ENCODE measurements at regions not wholly inside any gene's neighbourhood (a gene's known extent, or its start where the extent isn't known, plus 50 kb on each side); places are given as distances from the start of the nearest gene placed in this dataset.

DNA sequence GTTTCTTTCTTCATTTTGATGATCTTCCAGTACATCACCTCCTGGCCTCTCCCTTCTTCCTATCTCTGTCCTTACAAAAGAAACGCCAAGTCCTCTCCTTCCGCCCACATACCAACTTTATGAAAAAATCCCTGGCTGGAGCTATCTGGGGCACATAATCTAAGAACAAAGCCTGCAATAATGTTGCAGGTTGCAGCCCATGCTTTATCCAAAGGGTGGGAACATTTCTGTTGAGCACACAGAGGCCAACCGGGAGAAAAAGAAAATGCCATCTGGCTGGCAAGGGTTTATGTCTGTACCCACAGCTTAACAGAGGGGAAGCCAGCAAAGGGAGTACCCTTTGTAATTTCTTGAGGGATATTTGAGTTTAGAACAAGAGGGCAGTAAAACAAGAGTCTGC is 409.6 kb downstream of the SOX9 start:
- Histone ChIP-seq H3K4me3 (replicated peaks; ENCODE audit: low read depth, low read length) (no peak overlapping the region), H3K27me3 (replicated peaks; ENCODE audit: control insufficient read depth, insufficient read depth, low read length) (no peaks in the 10 kb centered on the region), H3K36me3 (ENCODE audit: control insufficient read depth, insufficient read depth, low read length) (no peaks in the 10 kb centered on the region)
- DNase-seq (ENCODE audit: extremely low read depth, insufficient read length): no peak
- TF ChIP-seq, protein P1, sequence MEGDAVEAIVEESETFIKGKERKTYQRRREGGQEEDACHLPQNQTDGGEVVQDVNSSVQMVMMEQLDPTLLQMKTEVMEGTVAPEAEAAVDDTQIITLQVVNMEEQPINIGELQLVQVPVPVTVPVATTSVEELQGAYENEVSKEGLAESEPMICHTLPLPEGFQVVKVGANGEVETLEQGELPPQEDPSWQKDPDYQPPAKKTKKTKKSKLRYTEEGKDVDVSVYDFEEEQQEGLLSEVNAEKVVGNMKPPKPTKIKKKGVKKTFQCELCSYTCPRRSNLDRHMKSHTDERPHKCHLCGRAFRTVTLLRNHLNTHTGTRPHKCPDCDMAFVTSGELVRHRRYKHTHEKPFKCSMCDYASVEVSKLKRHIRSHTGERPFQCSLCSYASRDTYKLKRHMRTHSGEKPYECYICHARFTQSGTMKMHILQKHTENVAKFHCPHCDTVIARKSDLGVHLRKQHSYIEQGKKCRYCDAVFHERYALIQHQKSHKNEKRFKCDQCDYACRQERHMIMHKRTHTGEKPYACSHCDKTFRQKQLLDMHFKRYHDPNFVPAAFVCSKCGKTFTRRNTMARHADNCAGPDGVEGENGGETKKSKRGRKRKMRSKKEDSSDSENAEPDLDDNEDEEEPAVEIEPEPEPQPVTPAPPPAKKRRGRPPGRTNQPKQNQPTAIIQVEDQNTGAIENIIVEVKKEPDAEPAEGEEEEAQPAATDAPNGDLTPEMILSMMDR (IDR thresholded peaks at IDR 0.05; ENCODE audit: insufficient read depth, low read length, poor library complexity, severe bottlenecking): no peak

- H3K27me3 ChIP-seq (replicated peaks; ENCODE audit: control insufficient read depth, insufficient read depth, low read length): no peaks in the 10 kb centered on the region
- H3K4me3 ChIP-seq (replicated peaks; ENCODE audit: low read depth, low read length): no peak overlapping the region
- DNase-seq (ENCODE audit: extremely low read depth, insufficient read length): no peak
- no peaks in the 10 kb centered on the region for H3K36me3 ChIP-seq (ENCODE audit: control insufficient read depth, insufficient read depth, low read length)
- TF ChIP-seq, protein P1 (IDR thresholded peaks at IDR 0.05; ENCODE audit: insufficient read depth, low read length, poor library complexity, severe bottlenecking): no peak
These were observed 410.9 kb downstream of the SOX9 start for GRCh38 chr17:72531729-72532128.

DNA sequence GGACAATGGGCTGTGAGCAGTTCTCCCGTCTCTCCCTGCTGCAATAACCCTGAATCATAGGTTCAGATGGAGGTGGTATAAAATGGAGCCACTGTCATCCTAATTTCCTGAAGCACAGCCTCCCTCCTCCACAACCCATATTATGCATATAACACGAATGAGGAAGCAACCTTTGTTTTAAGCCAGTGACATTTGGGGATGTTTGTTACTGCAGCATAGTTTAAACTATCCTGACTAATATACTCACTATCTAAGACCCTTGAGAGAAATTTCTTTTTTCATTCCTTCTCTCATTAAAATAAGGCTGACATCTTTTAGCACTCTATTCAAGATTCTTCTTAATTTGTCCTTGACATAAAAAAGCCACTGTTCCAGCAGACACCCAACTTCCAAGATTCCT is 413.4 kb downstream of the SOX9 start:
- Histone ChIP-seq H3K36me3 (ENCODE audit: control insufficient read depth, insufficient read depth, low read length) (no peaks in the 10 kb centered on the region), H3K27me3 (replicated peaks; ENCODE audit: control insufficient read depth, insufficient read depth, low read length) (no peaks in the 10 kb centered on the region), H3K4me3 (replicated peaks; ENCODE audit: low read depth, low read length) (no peak overlapping the region)
- DNase-seq (ENCODE audit: extremely low read depth, insufficient read length): no peak
- TF ChIP-seq, protein P1 (IDR thresholded peaks at IDR 0.05; ENCODE audit: insufficient read depth, low read length, poor library complexity, severe bottlenecking): no peak

- no peak overlapping the region for H3K4me3 ChIP-seq (replicated peaks; ENCODE audit: low read depth, low read length)
- DNase-seq (ENCODE audit: extremely low read depth, insufficient read length): no peak
- no peaks in the 10 kb centered on the region for H3K27me3 ChIP-seq (replicated peaks; ENCODE audit: control insufficient read depth, insufficient read depth, low read length)
- TF ChIP-seq, protein P1 (IDR thresholded peaks at IDR 0.05; ENCODE audit: insufficient read depth, low read length, poor library complexity, severe bottlenecking): no peak
- H3K36me3 ChIP-seq (ENCODE audit: control insufficient read depth, insufficient read depth, low read length): no peaks in the 10 kb centered on the region
These were observed 414.0 kb downstream of the SOX9 start for GRCh38 chr17:72534776-72535175.

- Histone ChIP-seq H3K36me3 (ENCODE audit: control insufficient read depth, insufficient read depth, low read length) (no peaks in the 10 kb centered on the region), H3K4me3 (replicated peaks; ENCODE audit: low read depth, low read length) (no peak overlapping the region), H3K27me3 (replicated peaks; ENCODE audit: control insufficient read depth, insufficient read depth, low read length) (no peaks in the 10 kb centered on the region)
- TF ChIP-seq, protein P1 (IDR thresholded peaks at IDR 0.05; ENCODE audit: insufficient read depth, low read length, poor library complexity, severe bottlenecking): no peak
- DNase-seq (ENCODE audit: extremely low read depth, insufficient read length): no peak
These were observed 414.5 kb downstream of the SOX9 start for GRCh38 chr17:72535346-72535745.

GRCh38 chr17:72535779-72536178 is 415.0 kb downstream of the SOX9 start:
- H3K4me3 ChIP-seq (replicated peaks; ENCODE audit: low read depth, low read length): no peak overlapping the region
- TF ChIP-seq, protein P1 (IDR thresholded peaks at IDR 0.05; ENCODE audit: insufficient read depth, low read length, poor library complexity, severe bottlenecking): no peak

More at GRCh38 chr17:72535779-72536178, 415.0 kb downstream of the SOX9 start:
- H3K36me3 ChIP-seq (ENCODE audit: control insufficient read depth, insufficient read depth, low read length): no peaks in the 10 kb centered on the region
- no peak for DNase-seq (ENCODE audit: extremely low read depth, insufficient read length)
- H3K27me3 ChIP-seq (replicated peaks; ENCODE audit: control insufficient read depth, insufficient read depth, low read length): no peaks in the 10 kb centered on the region

All from GM06990 (cell line).